ENCODE measurements at regions not wholly inside any gene's neighbourhood (a gene's known extent, or its start where the extent isn't known, plus 50 kb on each side); places are given as distances from the start of the nearest gene placed in this dataset.

- no peak for DNase-seq (ENCODE audit: low read depth, low spot score)
- in situ Hi-C loops (cut with HindIII; ENCODE audit: low sequenced_read_pairs): no loop called here
- TF ChIP-seq CTCF (IDR thresholded peaks at IDR 0.05; ENCODE audit: low read depth, low read length): no peak
- H3K4me3 ChIP-seq (ENCODE audit: low read depth, low read length): no peak overlapping the region
Observed at GRCh38 chr2:128809259-128809636, 490.6 kb upstream of the HS6ST1 start.

GRCh38 chr2:128809880-128810279 is 491.2 kb upstream of the HS6ST1 start:
- DNase-seq (ENCODE audit: low read depth, low spot score): no peak
- no peak for TF ChIP-seq CTCF (IDR thresholded peaks at IDR 0.05; ENCODE audit: low read depth, low read length)
- in situ Hi-C loops (cut with HindIII; ENCODE audit: low sequenced_read_pairs): no loop called here
- H3K4me3 ChIP-seq (ENCODE audit: low read depth, low read length): no peak overlapping the region

- no peak overlapping the region for H3K4me3 ChIP-seq (ENCODE audit: low read depth, low read length)
- TF ChIP-seq CTCF (IDR thresholded peaks at IDR 0.05; ENCODE audit: low read depth, low read length): no peak
- DNase-seq (ENCODE audit: low read depth, low spot score): no peak
- in situ Hi-C loops (cut with HindIII; ENCODE audit: low sequenced_read_pairs): no loop called here
Observed at GRCh38 chr2:128812183-128812940, 493.7 kb upstream of the HS6ST1 start.

GRCh38 chr2:128813352-128814034 is 494.8 kb upstream of the HS6ST1 start:
- TF ChIP-seq CTCF (IDR thresholded peaks at IDR 0.05; ENCODE audit: low read depth, low read length): no peak
- no peak for DNase-seq (ENCODE audit: low read depth, low spot score)
- no peak overlapping the region for H3K4me3 ChIP-seq (ENCODE audit: low read depth, low read length)
- in situ Hi-C loops (cut with HindIII; ENCODE audit: low sequenced_read_pairs): no loop called here

GRCh38 chr2:128815248-128815647 is 496.6 kb upstream of the HS6ST1 start:
- no peak for TF ChIP-seq CTCF (IDR thresholded peaks at IDR 0.05; ENCODE audit: low read depth, low read length)
- H3K4me3 ChIP-seq (ENCODE audit: low read depth, low read length): no peak overlapping the region
- no peak for DNase-seq (ENCODE audit: low read depth, low spot score)
- in situ Hi-C loops (cut with HindIII; ENCODE audit: low sequenced_read_pairs): no loop called here

GRCh38 chr2:128817171-128817570 is 498.5 kb upstream of the HS6ST1 start:
- no peak for DNase-seq (ENCODE audit: low read depth, low spot score)
- in situ Hi-C loops (cut with HindIII; ENCODE audit: low sequenced_read_pairs): no loop called here
- H3K4me3 ChIP-seq (ENCODE audit: low read depth, low read length): no peak overlapping the region
- no peak for TF ChIP-seq CTCF (IDR thresholded peaks at IDR 0.05; ENCODE audit: low read depth, low read length)
